Prostate gland (tissue), 2 donors: ENCODE measurements at regions not wholly inside any gene's neighbourhood (a gene's known extent, or its start where the extent isn't known, plus 50 kb on each side); places are given as distances from the start of the nearest gene placed in this dataset.

Experiments used
- POLR2AphosphoS5 ChIP-seq: sonication (generic); formaldehyde crosslinking; IDR thresholded peaks from one replicate; pipeline ENCODE4 v1.6.1; 2017; ENCODE audit warnings: antibody characterized with exemption
- TF ChIP-seq, protein P1 (sequence below), 4 experiments: fragments of 200-600 bp in 2 of 4; fragments of 450-650 bp in 2 of 4; sonication (generic) in 2 of 4; IDR thresholded peaks; 1 replicate in 3 of 4; 2 replicates in 1 of 4; pipeline ENCODE4 v1.5.1; 2016 to 2019; ENCODE audit warnings: antibody characterized with exemption in 4 of 4, mild to moderate bottlenecking in 2 of 4, moderate library complexity in 2 of 4

DNA sequence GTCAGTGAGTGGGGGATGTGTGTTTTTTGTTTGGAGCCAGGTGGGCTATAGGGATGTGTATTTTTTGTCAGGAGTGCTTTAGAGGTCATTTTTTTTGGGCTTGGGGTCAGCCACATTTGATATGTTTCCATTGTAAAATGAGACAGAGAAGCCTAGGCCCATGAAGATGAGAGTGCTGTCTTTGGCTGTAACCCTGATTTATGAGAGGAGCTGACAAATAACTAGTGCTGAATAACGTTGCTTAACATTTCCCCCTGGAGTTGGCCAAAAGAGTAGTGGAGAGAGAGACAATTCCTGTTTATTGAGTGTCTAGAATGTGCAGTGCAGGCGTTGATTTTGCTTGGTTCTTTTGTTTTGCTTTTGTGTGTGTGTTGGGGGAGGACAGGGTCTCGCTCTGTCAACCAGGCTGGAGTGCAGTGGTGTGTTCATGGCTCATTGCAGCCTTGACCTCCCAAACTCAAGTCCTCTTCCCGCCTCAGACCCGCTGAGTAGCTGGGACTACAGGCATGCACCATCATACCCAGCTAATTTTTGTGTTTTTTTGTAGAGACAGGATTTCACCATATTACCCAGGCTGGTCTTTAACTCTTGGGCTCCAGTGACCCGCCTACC, 64.7 kb downstream of the S1PR1 start:
- no peak for TF ChIP-seq POLR2AphosphoS5
- TF ChIP-seq, protein P1, sequence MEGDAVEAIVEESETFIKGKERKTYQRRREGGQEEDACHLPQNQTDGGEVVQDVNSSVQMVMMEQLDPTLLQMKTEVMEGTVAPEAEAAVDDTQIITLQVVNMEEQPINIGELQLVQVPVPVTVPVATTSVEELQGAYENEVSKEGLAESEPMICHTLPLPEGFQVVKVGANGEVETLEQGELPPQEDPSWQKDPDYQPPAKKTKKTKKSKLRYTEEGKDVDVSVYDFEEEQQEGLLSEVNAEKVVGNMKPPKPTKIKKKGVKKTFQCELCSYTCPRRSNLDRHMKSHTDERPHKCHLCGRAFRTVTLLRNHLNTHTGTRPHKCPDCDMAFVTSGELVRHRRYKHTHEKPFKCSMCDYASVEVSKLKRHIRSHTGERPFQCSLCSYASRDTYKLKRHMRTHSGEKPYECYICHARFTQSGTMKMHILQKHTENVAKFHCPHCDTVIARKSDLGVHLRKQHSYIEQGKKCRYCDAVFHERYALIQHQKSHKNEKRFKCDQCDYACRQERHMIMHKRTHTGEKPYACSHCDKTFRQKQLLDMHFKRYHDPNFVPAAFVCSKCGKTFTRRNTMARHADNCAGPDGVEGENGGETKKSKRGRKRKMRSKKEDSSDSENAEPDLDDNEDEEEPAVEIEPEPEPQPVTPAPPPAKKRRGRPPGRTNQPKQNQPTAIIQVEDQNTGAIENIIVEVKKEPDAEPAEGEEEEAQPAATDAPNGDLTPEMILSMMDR (IDR thresholded peaks at IDR 0.05): no peak
